ENCODE measurements at regions not wholly inside any gene's neighbourhood (a gene's known extent, or its start where the extent isn't known, plus 50 kb on each side); places are given as distances from the start of the nearest gene placed in this dataset.

GRCh38 chr12:108449478-108449877 lies 65.6 kb upstream of the FICD start:
- H3K4me3 ChIP-seq: no peak overlapping the region
- H3K4me1 ChIP-seq: no peaks in the 10 kb centered on the region
- H3K27ac ChIP-seq: no peak overlapping the region
- ChIA-PET CTCF (no interaction called here), POLR2A (no interaction called here)
- 4% methylated on average over 2 of the region's 2 CpGs for WGBS (ENCODE audit: missing lambda C conversion rate)
- TF ChIP-seq ZSCAN20 (CRISPR knock-in tag; IDR thresholded peaks at IDR 0.05) (no peak), RAD21 (conservative IDR thresholded peaks at IDR 0.05 in 1 of 2, IDR thresholded peaks at IDR 0.05 in 1 of 2) (no peak), ELK1 (IDR thresholded peaks at IDR 0.05; ENCODE audit: low read depth, low read length) (no peak), RNF2 (IDR thresholded peaks at IDR 0.05; ENCODE audit: borderline replicate concordance, low read depth) (no peak), NFE2L2 (conservative IDR thresholded peaks at IDR 0.05; ENCODE audit: low read length) (no peak), GATA3 (IDR thresholded peaks at IDR 0.05; ENCODE audit: borderline replicate concordance) (no peak), HEYL (CRISPR knock-in tag; IDR thresholded peaks at IDR 0.05) (no peak), MYC (IDR thresholded peaks at IDR 0.05; ENCODE audit: borderline replicate concordance, low read length) (no peak), CBX2 (IDR thresholded peaks at IDR 0.05; ENCODE audit: borderline replicate concordance, low read depth) (no peak), TFCP2L1 (CRISPR knock-in tag; IDR thresholded peaks at IDR 0.05) (no peak), JUNB (IDR thresholded peaks at IDR 0.05) (no peak), CTCF (IDR thresholded peaks at IDR 0.05) (no peak)
- no peak overlapping the region for H3K4me2 ChIP-seq
- FAIRE-seq (no peak), DNase-seq (ENCODE audit: low read depth in 1 of 2, low spot score in 1 of 2) (no peak), ATAC-seq (no peak)
- no peaks in the 10 kb centered on the region for H3K9me3 ChIP-seq

GRCh38 chr12:108448246-108448645 lies 66.8 kb upstream of the FICD start:
- Histone ChIP-seq H3K9me3 (no peaks in the 10 kb centered on the region), H3K4me1 (no peaks in the 10 kb centered on the region), H3K4me3 (no peak overlapping the region), H3K4me2 (no peak overlapping the region), H3K27ac (no peak overlapping the region)
- WGBS (ENCODE audit: missing lambda C conversion rate): 7% methylated on average over 5 of the region's 5 CpGs
- no peak for DNase-seq (ENCODE audit: low read depth in 1 of 2, low spot score in 1 of 2)
- ATAC-seq: no peak
- ChIA-PET CTCF (interaction anchor here (0.9 kb wide), 1 partner anchor 64 kb away, joined by 4 read pairs; no protein-coding TSS in a partner anchor), POLR2A (no interaction called here)
- FAIRE-seq: no peak
- TF ChIP-seq HOXB13 (CRISPR knock-in tag; IDR thresholded peaks at IDR 0.05; ENCODE audit: low read depth) (no peak), ZNF302 (CRISPR knock-in tag; IDR thresholded peaks at IDR 0.05) (no peak)

- ChIA-PET CTCF (no interaction called here), POLR2A (no interaction called here)
- FAIRE-seq (no peak), ATAC-seq (no peak), DNase-seq (ENCODE audit: low read depth in 1 of 2, low spot score in 1 of 2) (no peak)
- TF ChIP-seq HOXB5 (CRISPR knock-in tag; IDR thresholded peaks at IDR 0.05): no peak
- TF ChIP-seq CHD4 (IDR thresholded peaks at IDR 0.05; ENCODE audit: borderline replicate concordance): no peak
- no peak for TF ChIP-seq ELK1 (IDR thresholded peaks at IDR 0.05; ENCODE audit: low read depth, low read length)
- no peak overlapping the region for H3K27ac ChIP-seq
- H3K4me3 ChIP-seq: no peak overlapping the region
- no peaks in the 10 kb centered on the region for H3K4me1 ChIP-seq
- no peaks in the 10 kb centered on the region for H3K9me3 ChIP-seq
- no peak overlapping the region for H3K4me2 ChIP-seq
- WGBS (ENCODE audit: missing lambda C conversion rate): 0% methylated on average over 1 of the region's 1 CpG
Observed at GRCh38 chr12:108447168-108447832, 67.8 kb upstream of the FICD start.
